ENCODE measurements at regions not wholly inside any gene's neighbourhood (a gene's known extent, or its start where the extent isn't known, plus 50 kb on each side); places are given as distances from the start of the nearest gene placed in this dataset.
"Not testable (repeated sequence)": the region's sequence is repeated elsewhere in the genome, so short reads cannot be mapped to it uniquely, and the experiment has no call there.

GRCh38 chr1:215287362-215287761 lies 204.8 kb downstream of the KCNK2 start:
- no peak for DNase-seq

GRCh38 chr1:215290018-215290417 lies 207.5 kb downstream of the KCNK2 start:
- DNase-seq, result no peak

DNA sequence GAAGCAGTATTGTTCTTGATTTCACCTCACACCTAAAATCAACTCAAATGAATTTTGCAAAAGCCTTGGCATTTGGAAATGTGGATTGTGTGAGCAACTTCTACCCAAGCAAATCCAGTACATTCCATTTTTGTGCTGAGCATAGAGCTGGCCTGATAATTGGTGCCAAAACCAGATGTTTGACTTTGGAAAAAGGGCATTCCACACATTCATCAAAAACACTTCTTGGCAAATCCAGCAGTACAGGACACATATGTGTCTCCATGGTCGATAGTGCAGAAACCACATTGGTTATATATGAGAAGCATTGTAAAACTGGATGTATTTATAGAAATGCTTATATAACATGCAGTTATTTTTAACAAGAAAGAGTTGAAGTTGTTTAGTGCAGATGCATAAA lies 210.4 kb downstream of the KCNK2 start:
- no peak for DNase-seq

DNA sequence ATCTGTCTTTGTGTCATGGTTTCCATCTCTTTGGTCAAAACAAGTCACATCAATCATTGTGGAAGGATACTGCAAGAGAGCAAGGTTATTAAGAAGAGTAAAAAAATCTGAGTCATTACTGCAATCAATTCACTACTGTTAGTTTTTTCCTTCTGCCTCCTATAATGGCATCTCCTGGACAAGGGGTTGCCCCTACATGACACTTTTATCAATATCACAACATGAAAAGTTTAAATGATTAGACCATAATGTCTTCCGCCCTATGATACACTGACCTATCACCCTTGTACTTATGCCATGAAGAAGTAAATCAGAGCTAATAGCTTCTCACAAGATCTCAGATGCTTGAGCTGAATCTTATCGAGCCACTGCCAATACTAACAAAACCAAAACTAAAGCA lies 223.9 kb downstream of the KCNK2 start:
- DNase-seq, result no peak

- DNase-seq, result no peak
Observed at GRCh38 chr1:215321802-215322201, 239.3 kb downstream of the KCNK2 start.

DNA sequence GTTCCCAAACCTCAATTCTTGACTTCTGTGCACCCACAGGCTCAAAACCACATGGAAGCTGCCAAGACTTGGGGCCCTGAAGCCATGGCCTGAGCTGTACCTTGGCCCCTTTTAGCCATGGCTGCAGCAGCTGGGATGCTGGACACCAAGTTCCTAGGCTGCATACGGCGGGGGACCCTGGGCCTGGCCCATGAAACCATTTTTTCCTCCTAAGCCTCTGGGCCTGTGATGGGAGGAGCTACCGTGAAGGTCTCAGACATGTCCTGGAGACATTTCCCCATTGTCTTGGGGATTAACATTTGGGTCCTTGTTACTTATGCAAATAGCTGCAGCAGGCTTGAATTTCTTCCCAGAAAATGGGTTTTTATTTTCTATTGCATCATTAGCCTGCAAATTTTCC lies 241.5 kb downstream of the KCNK2 start:
- DNase-seq, result not testable (repeated sequence)

DNA sequence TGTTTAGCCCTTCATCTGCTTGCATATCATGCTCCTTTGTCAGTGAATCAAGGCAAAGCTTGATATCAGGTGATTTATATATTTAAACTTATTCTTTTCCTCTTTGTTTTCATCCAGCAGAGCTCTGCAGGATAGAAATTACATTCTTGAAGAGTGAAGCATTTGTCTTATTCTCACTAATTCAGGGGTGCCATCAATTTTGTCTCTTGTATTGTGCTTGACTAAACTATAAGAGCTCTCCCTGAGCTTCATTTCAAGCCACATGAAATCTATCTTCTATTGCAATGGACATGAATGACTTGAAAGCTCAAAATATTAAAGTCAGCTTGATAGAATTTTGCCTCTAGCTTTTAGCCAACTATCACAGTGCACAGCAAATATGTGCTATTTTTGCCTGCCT lies 236.7 kb upstream of the KCTD3 start:
- no peak for DNase-seq

DNA sequence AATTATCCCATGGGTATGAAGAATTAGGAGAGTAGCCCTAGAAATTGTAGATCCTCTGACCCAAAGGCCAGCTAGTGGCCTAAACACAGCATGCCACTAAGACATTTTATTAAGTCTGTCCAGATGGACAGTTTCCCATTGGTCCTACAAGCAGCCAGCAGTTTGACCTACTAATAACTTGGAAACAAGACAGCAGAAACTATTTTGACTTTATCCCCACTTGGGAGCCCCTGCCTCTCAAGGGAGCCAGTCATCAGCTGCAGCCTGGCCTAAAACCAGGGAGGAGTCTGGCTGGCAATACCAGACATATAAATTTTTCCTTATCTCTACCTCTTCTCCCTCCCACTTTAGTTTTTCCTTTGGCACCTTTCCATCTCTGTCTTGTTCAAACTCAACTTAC lies 222.6 kb upstream of the KCTD3 start:
- no peak for DNase-seq

- DNase-seq, result no peak
Observed at GRCh38 chr1:215345208-215345607, 221.9 kb upstream of the KCTD3 start.

DNA sequence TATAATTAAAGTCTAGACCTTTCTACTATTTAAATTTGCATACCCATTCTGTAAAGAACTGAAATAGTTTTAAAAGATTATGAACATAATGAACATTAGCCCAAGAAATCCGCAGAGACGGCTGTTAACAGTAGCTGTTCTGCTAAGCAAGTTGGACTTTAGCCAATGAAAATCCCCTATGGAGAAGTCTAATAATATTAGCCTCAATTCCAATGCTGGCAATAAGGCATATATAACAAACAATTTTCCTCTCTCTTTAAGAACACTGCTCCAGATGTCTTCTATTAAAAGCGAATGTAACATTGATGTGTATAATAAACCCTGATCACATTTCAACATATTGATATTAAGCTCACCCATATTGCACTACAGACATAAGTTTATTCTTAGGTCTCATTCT lies 221.3 kb upstream of the KCTD3 start:
- DNase-seq, result no peak

GRCh38 chr1:215357901-215358300 lies 209.2 kb upstream of the KCTD3 start:
- no peak for DNase-seq

DNA sequence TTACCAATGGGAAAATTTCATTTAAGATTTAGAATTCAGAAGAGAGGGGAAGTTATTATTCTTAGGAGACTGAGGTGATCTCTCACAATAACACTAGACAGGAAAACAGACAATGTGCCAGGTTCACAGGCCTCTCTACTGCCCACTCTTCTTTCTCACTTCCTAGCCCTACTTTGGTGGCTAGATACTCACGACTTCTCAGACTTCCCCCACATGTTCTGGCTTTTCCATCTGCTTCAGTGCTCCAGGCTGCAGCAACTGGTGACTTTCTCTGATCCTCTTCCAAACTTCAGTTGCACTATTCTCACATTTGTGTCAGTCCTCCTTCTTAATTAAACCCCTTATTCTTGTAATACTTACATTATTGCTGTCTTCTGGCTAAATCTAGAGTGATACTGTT lies 208.7 kb upstream of the KCTD3 start:
- DNase-seq, result no peak

GRCh38 chr1:215360031-215360430 lies 207.1 kb upstream of the KCTD3 start:
- DNase-seq, result no peak

GRCh38 chr1:215360758-215361157 lies 206.3 kb upstream of the KCTD3 start:
- peak; percentile 1 for DNase-seq

DNA sequence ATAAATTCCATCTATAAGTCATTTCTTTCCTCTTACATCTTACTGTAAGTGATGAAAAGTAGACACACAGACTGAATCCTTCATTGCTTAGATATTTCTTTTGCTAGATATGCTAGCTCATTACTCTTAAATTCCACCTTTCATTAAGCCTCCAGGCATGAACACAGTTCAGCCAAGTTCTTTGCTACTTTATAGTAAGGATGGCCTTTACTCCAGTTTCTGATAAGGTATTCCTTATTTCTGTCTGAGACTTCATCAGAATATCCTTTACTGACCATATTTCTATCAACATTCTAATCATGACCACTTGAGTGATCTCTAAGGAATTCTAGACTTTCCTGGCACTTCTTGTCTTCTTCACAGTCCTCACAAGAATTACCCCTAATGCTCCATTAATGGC lies 191.7 kb upstream of the KCTD3 start:
- DNase-seq, result no peak

GRCh38 chr1:215376544-215377264 lies 190.4 kb upstream of the KCTD3 start:
- DNase-seq, result no peak

- DNase-seq, result no peak
Observed at GRCh38 chr1:215377746-215378145, 189.4 kb upstream of the KCTD3 start.

GRCh38 chr1:215380566-215380965 lies 186.5 kb upstream of the KCTD3 start:
- DNase-seq, result no peak

- DNase-seq, result no peak
Observed at GRCh38 chr1:215393476-215393875, 173.6 kb upstream of the KCTD3 start.

GRCh38 chr1:215394084-215394991 lies 172.8 kb upstream of the KCTD3 start:
- DNase-seq, result no peak

- DNase-seq, result no peak
Observed at GRCh38 chr1:215397106-215397505, 170.0 kb upstream of the KCTD3 start.

DNA sequence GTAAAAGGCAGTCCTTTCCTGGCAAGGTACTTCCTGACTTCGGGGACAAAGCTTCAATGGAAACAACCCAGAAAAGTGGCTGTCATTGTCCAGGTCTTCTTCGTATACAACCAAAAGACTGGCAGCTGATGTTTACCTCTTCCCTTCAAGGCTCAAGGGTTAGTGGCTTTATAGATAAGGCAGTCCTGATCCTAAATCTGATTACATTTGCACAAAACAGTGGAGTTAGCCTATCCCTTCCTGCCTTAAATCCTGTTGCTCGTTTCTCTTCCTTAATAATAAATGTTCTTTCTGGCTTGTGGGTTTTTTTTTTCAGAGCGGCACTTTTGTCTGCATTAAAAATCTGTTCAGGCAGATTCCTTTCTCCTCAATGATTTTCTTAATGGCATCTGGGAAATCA lies 169.3 kb upstream of the KCTD3 start:
- DNase-seq, result no peak

DNA sequence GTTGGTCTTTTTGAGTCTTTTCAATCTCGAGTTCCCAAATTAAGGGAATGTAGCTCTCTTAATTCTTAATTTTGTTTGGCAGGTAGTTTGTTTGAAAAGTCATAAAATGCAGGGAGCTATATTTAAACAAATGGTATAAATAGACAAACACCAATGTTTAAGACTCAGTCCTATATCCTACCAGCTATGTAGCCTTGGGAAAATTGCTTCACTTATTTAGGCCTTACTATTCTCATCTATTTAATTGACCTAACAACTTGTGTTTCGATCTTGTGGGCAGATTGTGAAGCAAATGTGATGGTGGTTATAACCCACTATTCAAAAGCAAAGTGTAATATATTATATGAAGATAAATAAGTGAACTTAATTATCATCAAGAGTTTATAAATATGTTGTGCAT lies 167.3 kb upstream of the KCTD3 start:
- DNase-seq, result no peak

DNA sequence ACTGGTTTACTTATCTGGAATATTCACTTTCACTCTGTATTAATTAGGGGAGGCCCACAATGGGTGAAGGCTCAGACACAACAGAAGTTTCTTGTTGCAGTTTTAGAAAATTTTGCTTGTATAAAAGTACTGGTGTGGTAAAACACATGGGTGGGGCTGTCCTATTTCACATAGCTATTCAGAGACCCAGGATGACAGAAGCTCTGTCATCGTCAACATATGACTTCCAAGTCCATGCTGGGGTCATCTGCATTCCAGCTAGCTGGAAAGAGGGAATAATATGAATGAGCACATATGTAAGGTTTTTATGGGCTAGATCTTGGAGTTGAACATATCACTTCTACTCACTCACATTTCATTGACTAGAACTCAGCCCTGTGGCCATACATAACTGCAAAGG lies 166.4 kb upstream of the KCTD3 start:
- no peak for DNase-seq

Measured in COR-L47 (cell line).